Naive thymus-derived CD4-positive, alpha-beta T cell (primary cell): ENCODE measurements at regions not wholly inside any gene's neighbourhood (a gene's known extent, or its start where the extent isn't known, plus 50 kb on each side); places are given as distances from the start of the nearest gene placed in this dataset.

ENCODE experiments used
- ATAC-seq: fragments of 150-1000 bp; cut with Tn5 transposase; 2 replicates; pipeline ENCODE4 v1.10.0; 2021; ENCODE audit warnings: mild to moderate bottlenecking, moderate library complexity
- CTCF ChIA-PET: fragments of 350-600 bp; sonication (Branson Sonifier 250); formaldehyde crosslinking; loops from one replicate; lab custom pipeline; 2021; ENCODE audit warnings: antibody characterized with exemption; lab: Charles Lee
- POLR2A ChIA-PET: fragments of 350-600 bp; sonication (Branson Sonifier 250); formaldehyde crosslinking; loops from one replicate; lab custom pipeline; 2021; ENCODE audit warnings: antibody characterized with exemption, inconsistent platforms; lab: Charles Lee
- DNase-seq, 9 donors: peaks; one replicate each; pipeline versions ENCODE4 v3.0.0 to v3.0.0-alpha.2; 2020 to 2022; ENCODE audit warnings: mixed read lengths in 1 of 9
- H3K27ac ChIP-seq: one replicate; pipeline ENCODE4 v1.7.0; 2013; ENCODE audit warnings: mild to moderate bottlenecking, low read depth, low read length, moderate library complexity
- H3K27me3 ChIP-seq, 2 donors: one replicate each; pipeline ENCODE4 v1.7.0; 2013; ENCODE audit warnings: low read length in 2 of 2, mild to moderate bottlenecking in 2 of 2, moderate library complexity in 2 of 2; ENCODE audit not compliant: control insufficient read depth in 2 of 2, insufficient read depth in 2 of 2
- H3K36me3 ChIP-seq, 3 experiments: 1 replicate in 2 of 3; 2 replicates in 1 of 3; pipeline ENCODE4 v1.7.0; 2013; ENCODE audit warnings: low read length in 3 of 3, mild to moderate bottlenecking in 3 of 3, moderate library complexity in 1 of 3; ENCODE audit not compliant: insufficient read depth in 3 of 3, control insufficient read depth in 2 of 3
- H3K4me1 ChIP-seq, 2 donors: one replicate each; pipeline ENCODE4 v1.7.0; 2013; ENCODE audit warnings: low read length in 2 of 2, mild to moderate bottlenecking in 2 of 2, moderate library complexity in 1 of 2; ENCODE audit not compliant: control insufficient read depth in 2 of 2, insufficient read depth in 2 of 2
- H3K4me3 ChIP-seq: 2 replicates; pipeline ENCODE4 v1.7.0; 2013; ENCODE audit warnings: mild to moderate bottlenecking, low read length
- H3K9me3 ChIP-seq, 3 experiments: 1 replicate in 2 of 3; 2 replicates in 1 of 3; pipeline ENCODE4 v1.7.0; 2013; ENCODE audit warnings: low read length in 3 of 3; ENCODE audit not compliant: control insufficient read depth in 2 of 3
- H3K27ac Mint-ChIP-seq, 9 donors: one replicate each; pipeline ENCODE4 v1.8.0; 2020 to 2022; ENCODE audit warnings: mixed read lengths in 9 of 9, mild to moderate bottlenecking in 8 of 9, moderate library complexity in 5 of 9, inconsistent platforms in 2 of 9
- H3K27me3 Mint-ChIP-seq, 5 donors: one replicate each; pipeline ENCODE4 v1.8.0; 2021 to 2022; ENCODE audit warnings: mixed read lengths in 5 of 5, mild to moderate bottlenecking in 1 of 5
- H3K36me3 Mint-ChIP-seq, 5 donors: one replicate each; pipeline ENCODE4 v1.8.0; 2020 to 2022; ENCODE audit warnings: mixed read lengths in 5 of 5, mild to moderate bottlenecking in 3 of 5, inconsistent platforms in 1 of 5
- H3K4me1 Mint-ChIP-seq, 7 donors: one replicate each; pipeline ENCODE4 v1.8.0; 2020 to 2022; ENCODE audit warnings: mixed read lengths in 7 of 7, mild to moderate bottlenecking in 3 of 7, inconsistent platforms in 1 of 7
- H3K4me3 Mint-ChIP-seq, 10 donors: one replicate each; pipeline ENCODE4 v1.8.0; 2020 to 2022; ENCODE audit warnings: mild to moderate bottlenecking in 10 of 10, mixed read lengths in 10 of 10, moderate library complexity in 6 of 10, inconsistent platforms in 2 of 10
- H3K9me3 Mint-ChIP-seq, 11 donors: one replicate each; pipeline ENCODE4 v1.8.0; 2020 to 2022; ENCODE audit warnings: mixed read lengths in 11 of 11, mild to moderate bottlenecking in 4 of 11, inconsistent platforms in 1 of 11, moderate library complexity in 1 of 11
- intact Hi-C, 2 donors: fragments of 100-400 bp; cut with micrococcal nuclease; formaldehyde crosslinking; loops; one replicate each; pipeline ENCODE4 v1.15.1; 2023

- H3K4me3 ChIP-seq, result no peak overlapping the region
- ChIA-PET POLR2A (no interaction called here), CTCF (no interaction called here)
- no peaks in the 10 kb centered on the region for H3K36me3 Mint-ChIP-seq
- H3K4me3 Mint-ChIP-seq, result no peak overlapping the region
- no peaks in the 10 kb centered on the region for H3K36me3 ChIP-seq
- no peaks in the 10 kb centered on the region for H3K9me3 ChIP-seq
- H3K4me1 ChIP-seq, result no peaks in the 10 kb centered on the region
- H3K4me1 Mint-ChIP-seq, result peaks cover 0 to 12% (median 0%) of the 10 kb centered on the region in 7 donors
- intact Hi-C loops, result no loop called here
- H3K27me3 Mint-ChIP-seq, result peaks cover 0 to 19% (median 6%) of the 10 kb centered on the region in 5 donors
- H3K27me3 ChIP-seq, result no peaks in the 10 kb centered on the region
- no peak overlapping the region for H3K27ac ChIP-seq
- H3K27ac Mint-ChIP-seq, result no peak overlapping the region
- ATAC-seq, result peak; percentile 68
- peaks cover 0 to 5% (median 0%) of the 10 kb centered on the region in 11 donors for H3K9me3 Mint-ChIP-seq
- no peak for DNase-seq
Measured at GRCh38 chr10:120715171-120715570, 136.0 kb upstream of the WDR11 start.

- no peaks in the 10 kb centered on the region for H3K36me3 Mint-ChIP-seq
- H3K27me3 ChIP-seq, result no peaks in the 10 kb centered on the region
- ChIA-PET POLR2A (no interaction called here), CTCF (no interaction called here)
- peaks cover 0 to 8% (median 0%) of the 10 kb centered on the region in 7 donors for H3K4me1 Mint-ChIP-seq
- no peak overlapping the region for H3K4me3 ChIP-seq
- H3K9me3 Mint-ChIP-seq, result peaks cover 0 to 5% (median 0%) of the 10 kb centered on the region in 11 donors
- no peaks in the 10 kb centered on the region for H3K36me3 ChIP-seq
- peak; percentile 38 for ATAC-seq
- DNase-seq, result no peak
- intact Hi-C loops, result no loop called here
- no peak overlapping the region for H3K27ac Mint-ChIP-seq
- no peak overlapping the region for H3K4me3 Mint-ChIP-seq
- no peaks in the 10 kb centered on the region for H3K9me3 ChIP-seq
- no peak overlapping the region for H3K27ac ChIP-seq
- no peaks in the 10 kb centered on the region for H3K4me1 ChIP-seq
- H3K27me3 Mint-ChIP-seq, result peaks cover 0 to 7% (median 0%) of the 10 kb centered on the region in 5 donors
Measured at GRCh38 chr10:120719333-120719732, 131.8 kb upstream of the WDR11 start.

GRCh38 chr10:120727001-120727400 lies 124.2 kb upstream of the WDR11 start:
- ChIA-PET POLR2A (no interaction called here), CTCF (no interaction called here)
- no peaks in the 10 kb centered on the region for H3K36me3 ChIP-seq
- Mint-ChIP-seq H3K4me1 (peaks cover 0 to 2% (median 0%) of the 10 kb centered on the region in 7 donors), H3K4me3 (no peak overlapping the region), H3K9me3 (peaks cover 0 to 3% (median 0%) of the 10 kb centered on the region in 11 donors), H3K36me3 (peaks cover 0 to 1% (median 0%) of the 10 kb centered on the region in 5 donors), H3K27me3 (peaks cover 0 to 7% (median 0%) of the 10 kb centered on the region in 5 donors), H3K27ac (no peak overlapping the region)
- no peak for DNase-seq
- no peaks in the 10 kb centered on the region for H3K27me3 ChIP-seq
- intact Hi-C loops, result no loop called here
- no peaks in the 10 kb centered on the region for H3K4me1 ChIP-seq
- H3K9me3 ChIP-seq, result no peaks in the 10 kb centered on the region
- no peak overlapping the region for H3K4me3 ChIP-seq
- ATAC-seq, result no peak
- no peak overlapping the region for H3K27ac ChIP-seq

GRCh38 chr10:120729547-120729946 lies 121.6 kb upstream of the WDR11 start:
- no peak overlapping the region for H3K4me3 Mint-ChIP-seq
- DNase-seq (no peak), ATAC-seq (no peak)
- H3K9me3 Mint-ChIP-seq, result peaks cover 0 to 3% (median 0%) of the 10 kb centered on the region in 11 donors
- intact Hi-C loops, result no loop called here
- ChIA-PET POLR2A (no interaction called here), CTCF (no interaction called here)
- Histone ChIP-seq H3K36me3 (no peaks in the 10 kb centered on the region), H3K4me1 (no peaks in the 10 kb centered on the region), H3K4me3 (no peak overlapping the region), H3K9me3 (no peaks in the 10 kb centered on the region), H3K27ac (no peak overlapping the region), H3K27me3 (no peaks in the 10 kb centered on the region)
- peaks cover 0 to 15% (median 0%) of the 10 kb centered on the region in 5 donors for H3K27me3 Mint-ChIP-seq
- H3K4me1 Mint-ChIP-seq, result peaks cover 0 to under 1% (median 0%) of the 10 kb centered on the region in 7 donors
- H3K27ac Mint-ChIP-seq, result no peak overlapping the region
- H3K36me3 Mint-ChIP-seq, result peaks cover 0 to 3% (median 0%) of the 10 kb centered on the region in 5 donors

GRCh38 chr10:120732067-120732466 lies 119.1 kb upstream of the WDR11 start:
- H3K27ac Mint-ChIP-seq, result no peak overlapping the region
- Histone ChIP-seq H3K4me3 (no peak overlapping the region), H3K36me3 (no peaks in the 10 kb centered on the region), H3K27ac (no peak overlapping the region), H3K27me3 (no peaks in the 10 kb centered on the region), H3K9me3 (no peaks in the 10 kb centered on the region), H3K4me1 (no peaks in the 10 kb centered on the region)
- H3K4me3 Mint-ChIP-seq, result no peak overlapping the region
- H3K36me3 Mint-ChIP-seq, result peaks cover 0 to 3% (median 0%) of the 10 kb centered on the region in 5 donors
- ATAC-seq (no peak), DNase-seq (peak in 1 of 9 donors; percentile 2)
- intact Hi-C loops, result loop anchor here in 1 of 2 donors (5.0 kb wide), 1 partner anchor 120 kb away; the partner anchor contains the start of gene WDR11
- CTCF ChIA-PET, result no interaction called here
- peaks cover 0 to 2% (median 0%) of the 10 kb centered on the region in 11 donors for H3K9me3 Mint-ChIP-seq
- POLR2A ChIA-PET, result no interaction called here
- no peaks in the 10 kb centered on the region for H3K4me1 Mint-ChIP-seq
- H3K27me3 Mint-ChIP-seq, result peaks cover 0 to 19% (median 9%) of the 10 kb centered on the region in 5 donors

GRCh38 chr10:120732643-120733313 lies 118.4 kb upstream of the WDR11 start:
- ChIA-PET POLR2A (no interaction called here), CTCF (no interaction called here)
- intact Hi-C loops, result loop anchor here in 1 of 2 donors (5.0 kb wide), 1 partner anchor 120 kb away; the partner anchor contains the start of gene WDR11
- Histone ChIP-seq H3K4me3 (no peak overlapping the region), H3K4me1 (no peaks in the 10 kb centered on the region), H3K36me3 (no peaks in the 10 kb centered on the region), H3K27me3 (no peaks in the 10 kb centered on the region), H3K9me3 (no peaks in the 10 kb centered on the region), H3K27ac (no peak overlapping the region)
- Mint-ChIP-seq H3K4me3 (no peak overlapping the region), H3K4me1 (no peaks in the 10 kb centered on the region), H3K9me3 (peaks cover 0 to 2% (median 0%) of the 10 kb centered on the region in 11 donors), H3K27me3 (peaks cover 0 to 19% (median 12%) of the 10 kb centered on the region in 5 donors), H3K27ac (no peak overlapping the region), H3K36me3 (peaks cover 0 to 3% (median 0%) of the 10 kb centered on the region in 5 donors)
- DNase-seq, result peak in 1 of 9 donors; percentile 5
- no peak for ATAC-seq
